Frontal cortex (tissue), 3 donors: ENCODE measurements at regions not wholly inside any gene's neighbourhood (a gene's known extent, or its start where the extent isn't known, plus 50 kb on each side); places are given as distances from the start of the nearest gene placed in this dataset.

Experiments
- DNase-seq, 2 donors: peaks; one replicate each; pipeline ENCODE4 v3.0.0; 2012; ENCODE audit warnings: low spot score in 2 of 2
- FAIRE-seq: peaks from 2 replicates; lab custom pipeline; 2012; peaks lifted over from hg19 to GRCh38; lab: Jason Lieb, UNC
- donor health status: control.
- donor health status: control.
- donor health status: control.

DNA sequence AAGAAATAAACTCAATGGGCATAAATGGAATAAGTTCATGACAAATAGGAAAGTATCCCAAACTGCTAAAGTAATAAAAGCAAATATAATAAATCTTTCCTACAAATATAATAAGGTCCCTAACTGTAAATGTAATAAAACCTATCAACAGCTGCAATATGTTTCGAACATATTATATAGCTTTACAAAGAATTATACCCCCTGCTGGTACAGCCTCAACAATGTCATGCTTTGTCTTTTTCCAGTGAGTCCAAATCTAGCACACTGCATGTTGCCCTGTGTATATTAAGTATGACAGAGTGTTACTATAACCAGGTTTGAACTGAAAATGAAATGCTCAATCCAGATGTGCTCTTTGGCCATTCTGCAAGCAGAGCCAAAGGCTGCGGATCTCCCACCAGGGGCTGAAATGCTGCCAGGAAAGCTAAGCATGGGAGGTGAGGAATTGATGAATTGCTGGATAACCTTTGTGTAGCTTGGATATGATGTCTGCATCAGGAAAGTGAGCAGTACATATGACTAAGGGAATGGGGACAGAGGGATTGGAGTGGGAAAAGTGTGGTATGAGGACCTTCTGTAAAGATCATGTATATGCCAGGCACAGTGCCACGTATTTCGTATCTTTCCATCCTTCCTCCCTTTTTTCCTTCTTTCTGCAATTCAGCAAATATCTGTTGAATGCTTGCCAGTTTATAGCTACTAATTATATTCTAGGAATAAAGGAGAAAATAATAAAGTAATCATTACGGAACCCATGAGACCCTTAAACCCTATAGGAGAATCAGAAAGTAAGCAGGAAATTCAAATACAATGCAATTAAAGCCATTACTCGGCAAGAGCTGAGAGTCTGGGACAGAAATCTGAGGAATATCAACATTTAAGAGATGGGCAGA is 954.6 kb upstream of the LCORL start:
- DNase-seq (no peak), FAIRE-seq (no peak)

DNA sequence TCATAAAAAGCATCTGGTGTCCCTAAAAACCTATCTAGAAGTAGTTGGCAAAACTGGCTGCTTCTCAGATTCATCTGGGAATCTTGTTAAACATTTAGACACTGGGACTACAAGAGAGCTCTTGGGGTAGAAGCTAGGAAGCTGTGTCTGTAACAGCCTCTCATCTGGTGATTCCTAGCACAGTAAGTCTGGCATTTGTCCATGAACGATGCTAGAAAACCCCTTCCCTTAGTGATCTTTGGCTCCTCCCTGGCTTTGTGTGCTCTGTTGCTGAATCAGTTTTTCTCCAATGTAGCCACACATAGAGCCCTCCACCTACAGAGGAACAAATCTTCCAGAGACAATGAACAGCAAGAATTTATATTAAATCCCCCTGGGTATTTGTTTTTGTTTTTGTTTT is 951.7 kb upstream of the LCORL start:
- no peak for DNase-seq
- FAIRE-seq, result no peak

DNA sequence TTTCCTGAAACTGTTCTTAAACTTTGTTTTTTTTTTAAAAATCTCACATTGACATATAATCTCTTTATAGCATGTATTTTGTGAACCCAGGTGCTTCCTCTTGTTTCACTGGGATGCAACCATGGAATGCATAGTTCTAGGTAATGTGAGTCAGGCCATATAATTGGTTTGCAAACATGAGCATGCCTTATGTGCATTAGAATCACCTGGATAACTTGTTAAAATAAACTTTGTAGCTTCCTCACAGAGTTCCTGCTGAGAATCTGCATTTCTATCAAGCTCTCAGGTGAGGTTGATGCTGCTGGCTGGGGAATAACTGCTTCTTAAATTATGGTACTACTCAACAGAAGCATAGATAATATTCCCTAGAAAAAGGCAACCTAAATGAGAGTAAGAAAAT is 940.3 kb upstream of the LCORL start:
- no peak for FAIRE-seq
- no peak for DNase-seq

DNA sequence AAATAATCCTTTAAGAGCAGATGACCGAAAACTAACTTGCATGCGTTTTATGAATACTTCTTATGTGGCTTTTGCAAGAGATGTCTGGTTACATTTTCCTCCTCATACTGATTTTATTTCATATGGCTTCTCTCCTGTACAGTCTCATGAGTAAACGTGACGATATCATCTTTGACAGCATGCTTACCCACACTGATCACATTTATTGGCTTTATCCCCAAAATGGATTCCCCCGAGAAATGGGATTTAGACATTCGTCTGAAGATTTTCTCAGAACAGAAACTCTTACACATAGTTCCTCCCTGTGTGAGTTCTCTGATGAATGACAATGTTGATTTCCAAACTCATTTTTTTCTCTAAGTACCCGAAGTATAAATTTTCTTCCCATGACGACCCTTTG is 939.7 kb upstream of the LCORL start:
- no peak for FAIRE-seq
- DNase-seq, result no peak

DNA sequence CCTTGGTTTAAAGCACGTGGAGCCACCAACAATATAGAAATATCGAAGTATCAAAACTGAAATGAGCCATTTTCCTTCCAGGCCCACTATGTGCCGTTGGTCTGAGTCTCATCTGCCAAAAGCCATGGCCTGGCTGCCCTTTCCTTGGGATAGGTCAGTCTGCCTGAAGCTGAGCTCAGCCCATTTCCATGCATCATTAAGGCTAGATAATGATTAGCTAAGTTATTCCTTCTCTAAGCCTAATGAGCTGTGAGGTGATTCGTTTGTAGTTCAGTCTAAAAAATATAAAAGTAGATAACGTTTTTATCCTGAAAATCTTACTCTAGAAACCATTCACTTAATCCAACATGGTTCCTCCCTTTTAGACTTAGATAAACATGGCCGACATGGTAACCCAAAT is 936.2 kb upstream of the LCORL start:
- no peak for DNase-seq
- FAIRE-seq, result no peak

DNA sequence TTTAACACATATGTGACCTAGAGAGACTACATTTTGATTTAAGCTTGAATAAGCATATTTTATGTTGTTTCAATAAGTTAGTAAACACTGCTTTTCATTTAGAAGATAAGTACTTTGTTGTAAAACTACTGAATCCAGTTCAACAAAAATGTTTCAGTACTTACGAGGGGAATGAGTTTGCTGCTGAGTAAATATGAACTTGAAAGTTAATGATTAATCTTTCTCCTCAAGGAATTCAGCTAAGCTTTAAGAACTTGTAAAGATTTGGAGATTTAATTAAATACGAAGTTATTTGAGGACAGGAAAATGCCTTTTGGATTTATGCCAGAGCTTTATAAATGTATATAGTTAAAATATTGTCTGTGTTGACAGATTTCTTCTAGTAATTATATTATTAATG is 933.0 kb upstream of the LCORL start:
- DNase-seq, result no peak
- no peak for FAIRE-seq

DNA sequence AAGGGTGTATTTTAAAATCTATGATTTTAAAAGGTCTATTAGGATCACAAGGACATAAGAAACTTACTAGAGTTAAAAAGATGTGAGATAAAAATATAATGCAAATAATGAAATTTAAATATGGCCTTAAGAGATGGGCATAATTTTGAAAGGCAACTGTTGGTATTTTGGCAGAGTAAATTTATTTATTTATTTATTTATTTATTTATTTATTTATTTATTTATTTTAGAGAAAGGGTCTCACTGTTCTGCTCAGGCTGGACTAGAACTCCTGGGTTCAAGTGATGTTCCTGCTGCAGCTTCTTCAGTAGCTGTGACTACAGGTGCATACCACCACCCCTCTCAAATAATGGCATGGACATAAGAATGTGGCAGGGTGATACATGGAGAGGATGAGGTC is 932.1 kb upstream of the LCORL start:
- DNase-seq (no peak), FAIRE-seq (no peak)

DNA sequence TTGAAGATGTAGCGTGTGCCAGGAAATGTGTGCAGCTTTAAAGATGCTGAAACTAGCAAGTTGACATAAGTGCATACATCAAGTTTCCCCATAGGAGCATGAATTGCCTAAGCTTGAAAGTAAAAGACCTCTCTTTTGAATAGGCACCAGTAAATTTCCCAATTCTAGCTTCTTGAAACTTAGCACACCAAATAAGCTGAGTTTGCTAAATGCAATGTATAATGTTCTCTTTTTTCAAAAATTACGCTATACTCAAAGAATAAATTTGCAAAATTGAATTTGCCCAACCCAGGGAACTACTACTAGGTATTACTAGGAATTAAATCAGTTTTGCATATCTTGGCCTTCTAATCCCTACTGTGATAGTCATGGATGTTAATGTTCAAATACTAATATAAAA is 923.9 kb upstream of the LCORL start:
- no peak for FAIRE-seq
- DNase-seq, result no peak

DNA sequence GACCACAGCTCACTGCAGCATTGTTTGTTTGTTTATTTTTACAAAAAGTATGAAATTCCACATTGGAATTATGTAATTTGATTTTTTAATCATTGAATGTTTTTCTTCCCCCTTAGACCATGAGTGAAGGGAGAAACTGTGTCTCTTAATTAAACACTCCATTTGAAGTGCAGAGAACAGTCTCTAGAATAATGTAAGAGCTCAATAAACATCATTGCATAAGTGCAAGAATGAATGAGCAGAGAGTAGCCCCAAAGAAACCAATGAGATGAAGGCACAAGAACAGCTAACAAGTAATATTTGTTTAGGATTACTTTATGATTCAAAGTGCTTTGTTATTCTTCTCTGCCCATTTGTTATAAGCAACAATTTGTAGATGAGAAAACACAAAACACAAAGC is 921.3 kb upstream of the LCORL start:
- FAIRE-seq (no peak), DNase-seq (no peak)

DNA sequence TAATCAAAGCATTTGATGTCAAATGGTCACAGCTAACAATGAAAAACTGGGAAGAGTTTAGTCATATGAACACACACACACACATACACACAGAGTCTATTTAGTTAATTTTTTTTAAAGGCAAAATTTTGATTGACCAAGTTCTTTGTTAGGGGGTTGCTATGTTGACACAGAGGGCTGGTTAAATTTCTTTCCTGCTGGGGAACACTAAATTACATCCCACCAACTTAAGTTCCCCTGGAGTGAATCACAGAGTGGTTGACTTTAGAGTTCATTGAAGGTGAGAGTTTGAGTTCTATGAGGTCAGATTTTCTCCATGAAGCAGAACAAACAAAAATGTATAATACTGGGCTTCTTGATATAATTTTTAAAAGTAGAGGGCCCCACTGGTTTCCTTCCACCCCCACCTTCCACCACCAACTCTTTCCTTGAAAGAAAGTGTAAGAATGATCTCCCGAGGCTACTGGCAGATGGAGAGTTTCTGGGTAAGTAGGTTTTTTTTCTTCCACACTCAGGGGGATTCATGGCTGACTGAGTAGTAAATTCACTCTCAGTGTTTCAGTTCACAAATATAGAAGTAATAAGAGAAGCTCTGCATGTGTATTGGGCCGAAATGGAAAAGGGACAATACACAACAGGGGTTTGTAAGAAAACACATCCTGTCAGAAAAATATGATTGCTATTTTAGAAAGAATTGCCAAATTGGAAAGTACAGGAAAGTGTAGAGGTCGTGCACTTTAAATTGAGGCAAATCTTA is 917.0 kb upstream of the LCORL start:
- FAIRE-seq, result no peak

DNA sequence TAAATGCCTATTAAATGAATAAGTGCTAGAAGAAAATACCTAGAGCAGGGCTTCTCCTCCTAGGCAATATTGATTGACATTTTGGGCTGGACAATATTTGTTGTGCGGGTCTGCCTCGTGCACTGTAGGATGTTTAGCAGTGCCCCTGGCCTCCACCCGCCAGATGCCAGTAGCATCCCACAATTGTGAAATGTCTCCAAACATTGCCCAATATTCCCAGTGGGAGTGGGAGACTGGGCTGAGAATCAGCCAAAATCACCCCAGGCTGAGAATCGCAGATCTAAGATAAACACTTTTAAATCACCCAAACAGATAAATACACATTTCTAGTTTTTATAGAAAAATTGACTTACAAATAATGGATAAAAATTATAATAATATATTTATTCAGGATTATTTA is 916.2 kb upstream of the LCORL start:
- FAIRE-seq (no peak), DNase-seq (no peak)

More for the DNA sequence above, 917.0 kb upstream of the LCORL start:
- DNase-seq, result no peak

DNA sequence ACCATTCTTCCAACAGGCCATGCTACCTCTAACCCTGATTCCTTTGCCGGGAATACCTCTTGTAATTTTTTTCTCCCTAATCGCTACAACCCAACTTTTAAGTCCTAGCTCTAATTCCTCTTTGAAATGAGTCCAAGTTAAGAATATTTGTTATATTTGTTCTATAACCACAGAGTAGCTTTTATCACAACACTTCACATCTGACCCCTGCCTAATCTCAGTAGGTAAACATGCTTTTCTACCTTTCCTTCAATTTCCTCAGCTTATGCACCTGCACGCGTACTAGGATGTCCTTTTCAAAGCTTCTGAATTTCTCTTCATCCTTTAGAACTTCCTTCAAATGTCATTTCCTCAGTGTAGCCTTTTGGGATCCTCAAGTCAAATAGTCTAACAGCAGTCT is 915.5 kb upstream of the LCORL start:
- DNase-seq (no peak), FAIRE-seq (no peak)

DNA sequence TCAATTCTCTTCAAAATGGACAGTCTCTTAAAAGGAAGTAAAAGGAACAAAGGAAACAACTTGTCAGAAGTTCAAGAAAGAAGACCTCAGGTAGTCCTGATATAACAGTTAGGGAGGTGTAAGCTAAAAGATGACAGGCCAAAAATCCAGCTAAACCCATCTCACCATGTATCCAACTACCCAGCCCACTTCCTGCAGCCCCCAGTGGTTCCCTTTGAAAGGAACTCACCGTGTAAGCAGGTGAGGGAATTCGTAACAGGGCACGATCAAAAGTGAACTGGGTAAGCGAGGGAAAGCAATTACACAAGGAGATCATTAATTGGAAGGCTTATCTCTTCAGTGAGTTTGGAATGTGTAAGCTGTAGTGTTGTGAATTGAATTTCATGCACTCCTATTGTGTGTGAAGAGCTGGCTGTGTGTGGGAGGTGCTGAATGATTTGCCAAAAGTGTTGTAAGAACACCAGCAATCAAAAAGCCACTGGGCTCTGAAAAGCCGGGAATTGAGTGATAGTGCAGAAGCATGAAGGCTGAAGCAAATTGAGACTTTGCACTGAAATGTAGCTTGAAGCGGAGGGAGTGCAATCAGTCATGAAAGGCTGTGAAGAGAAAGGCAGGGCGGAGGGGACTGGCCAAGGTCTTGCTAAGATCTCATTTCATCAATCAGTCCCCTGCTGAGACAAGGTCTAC is 914.2 kb upstream of the LCORL start:
- DNase-seq (no peak), FAIRE-seq (no peak)

DNA sequence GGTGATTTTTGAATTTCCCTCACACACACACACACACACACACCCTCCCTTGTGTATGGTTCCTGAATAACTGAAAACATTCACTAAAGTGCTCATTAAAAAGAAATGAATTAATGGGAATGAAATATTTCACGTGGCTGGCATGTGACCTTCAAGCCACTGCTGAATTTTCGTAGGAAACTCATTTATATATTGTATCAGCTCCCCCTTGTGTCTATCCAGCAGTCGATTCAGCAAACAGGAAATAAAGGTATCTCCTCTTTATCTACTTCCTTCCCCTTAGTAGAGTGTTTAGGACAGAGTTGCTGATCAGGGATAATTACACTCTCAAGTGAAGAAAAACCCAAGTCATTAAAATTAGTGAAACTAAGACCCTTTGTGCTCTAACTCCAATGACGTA is 912.6 kb upstream of the LCORL start:
- DNase-seq (no peak), FAIRE-seq (no peak)

DNA sequence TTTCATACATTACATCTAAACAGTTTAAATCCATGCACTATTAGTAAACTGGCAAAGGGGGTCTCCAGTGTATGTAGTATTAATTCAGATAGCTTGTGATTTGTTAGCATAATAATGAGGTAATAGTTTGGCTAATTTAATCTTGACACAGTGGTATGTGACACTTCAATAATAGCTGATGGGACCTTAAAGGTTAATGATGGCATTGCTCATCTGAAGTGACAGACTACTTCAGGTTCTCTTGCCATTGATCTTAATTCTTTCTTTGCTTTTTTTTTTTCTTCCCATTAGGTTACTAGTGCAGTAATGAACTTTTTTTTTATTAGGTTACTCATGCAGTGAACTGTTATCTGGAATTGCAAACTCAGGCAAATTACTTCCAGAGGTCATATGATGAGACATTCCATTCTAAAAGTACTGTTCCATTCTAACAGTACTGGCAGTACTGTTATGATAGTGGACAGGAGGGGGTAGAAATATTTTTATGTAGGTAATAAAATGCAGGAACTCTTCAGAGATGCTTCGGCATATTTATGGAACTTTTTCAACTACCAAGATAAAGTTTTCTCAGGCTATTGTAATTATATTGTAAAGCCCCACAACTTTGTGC is 911.3 kb upstream of the LCORL start:
- DNase-seq, result no peak

DNA sequence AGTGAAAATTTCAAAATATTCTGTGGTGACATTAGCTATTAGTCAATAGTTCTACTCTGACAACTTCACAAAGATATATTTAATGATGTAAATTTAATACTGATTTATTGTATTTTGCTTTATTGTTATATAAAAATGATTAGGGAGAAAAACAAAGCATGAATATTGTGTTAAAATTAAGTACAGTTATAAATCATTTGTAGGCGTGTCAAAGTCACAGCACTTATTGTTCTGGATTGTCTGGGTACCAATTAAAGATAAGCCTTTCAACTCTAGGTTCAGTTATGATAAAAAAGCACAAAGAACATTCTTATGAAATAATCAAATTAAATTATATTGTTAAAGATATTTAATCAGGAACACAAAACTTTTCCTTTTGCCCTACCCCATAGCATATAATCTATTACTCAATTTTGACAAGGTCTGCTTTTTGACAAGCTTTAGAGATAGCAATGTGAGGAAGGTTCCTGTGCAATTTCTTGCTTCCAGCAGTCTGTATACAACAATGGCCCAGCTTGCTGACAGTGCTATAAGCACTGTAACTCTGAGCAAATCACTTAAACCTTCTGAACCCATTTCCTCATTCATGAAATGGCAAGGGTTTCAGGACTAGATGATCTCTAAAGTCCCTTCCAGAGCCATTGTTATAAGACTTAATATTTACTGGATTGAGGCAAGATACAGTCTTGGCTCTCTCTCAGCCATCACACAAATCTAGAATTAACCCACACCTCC is 910.3 kb upstream of the LCORL start:
- DNase-seq (no peak), FAIRE-seq (no peak)

More for the DNA sequence above, 911.3 kb upstream of the LCORL start:
- FAIRE-seq, result no peak

DNA sequence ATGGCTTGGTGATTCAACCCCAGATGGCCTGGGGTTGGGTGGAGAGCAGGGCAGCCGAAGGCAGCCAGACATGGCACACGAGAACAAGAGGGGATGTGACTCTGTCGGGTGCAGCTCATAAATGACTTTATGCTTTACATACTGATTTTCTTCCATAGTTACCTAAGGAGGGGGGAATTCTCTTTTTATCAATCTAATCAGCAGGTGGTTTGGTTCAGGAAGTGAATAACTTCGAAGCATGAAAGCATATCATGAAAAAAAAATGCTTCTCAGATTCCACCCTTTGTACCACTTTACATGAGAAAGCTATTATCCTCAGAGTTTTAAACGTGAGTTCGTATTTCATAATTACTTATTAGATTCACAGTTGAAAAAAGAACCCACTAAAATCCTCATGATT is 908.9 kb upstream of the LCORL start:
- no peak for DNase-seq
- no peak for FAIRE-seq

DNA sequence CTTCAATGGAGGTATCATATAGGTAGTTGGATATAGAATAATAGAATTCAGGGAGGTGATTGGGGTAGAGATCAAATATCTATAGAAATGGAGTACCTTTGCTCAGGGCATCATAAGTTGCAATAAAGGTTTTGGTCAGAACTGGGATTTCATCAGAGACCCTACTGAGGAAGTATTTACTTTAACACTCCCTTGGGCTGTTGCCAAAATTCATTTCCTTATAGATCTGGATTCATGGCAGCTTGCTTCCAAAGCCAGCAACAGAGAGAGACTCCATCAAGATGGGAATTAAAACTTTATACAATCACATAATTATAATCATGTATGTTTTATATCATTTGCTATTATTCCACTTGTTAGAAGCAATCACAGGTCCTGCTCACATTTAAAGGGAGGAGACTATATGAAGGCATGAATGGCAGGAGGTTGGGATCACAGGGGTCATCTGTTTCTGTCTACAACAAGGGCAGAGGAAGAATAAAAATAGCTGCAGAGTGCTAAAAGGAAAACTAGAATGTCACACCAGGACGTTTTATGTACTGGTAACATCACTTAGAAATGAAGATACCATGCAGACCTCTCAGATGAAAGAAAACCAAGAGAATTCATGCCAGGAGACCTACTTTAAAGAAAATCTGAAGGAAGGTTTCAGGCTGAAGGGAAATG is 902.1 kb upstream of the LCORL start:
- FAIRE-seq, result no peak

DNA sequence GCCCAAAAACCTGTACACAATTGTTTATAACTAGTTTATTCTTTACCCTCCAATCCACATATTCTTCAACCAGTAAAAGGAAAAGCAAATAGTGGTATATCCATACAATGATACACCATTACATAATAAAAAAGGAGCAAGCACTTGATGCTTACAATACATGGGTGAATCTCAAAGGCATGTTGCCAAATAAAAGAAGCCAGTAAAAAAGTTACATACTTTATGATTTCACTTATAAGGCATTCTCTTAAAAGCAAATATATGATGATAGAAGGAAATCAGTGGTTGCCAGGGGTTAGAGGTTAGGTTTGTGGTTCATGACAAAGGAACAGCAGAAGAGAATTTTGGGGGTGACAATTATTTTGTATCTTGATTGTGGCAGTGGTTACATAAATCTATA is 896.1 kb upstream of the LCORL start:
- FAIRE-seq (no peak), DNase-seq (no peak)

More for the DNA sequence above, 902.1 kb upstream of the LCORL start:
- DNase-seq, result no peak
